C1 segment of cervical spinal cord (tissue), 14 donors: ENCODE measurements at regions not wholly inside any gene's neighbourhood (a gene's known extent, or its start where the extent isn't known, plus 50 kb on each side); places are given as distances from the start of the nearest gene placed in this dataset.

ENCODE experiments used
- DNase-seq, 14 donors: peaks; one replicate each; lab custom pipeline; 2025; lab: John Stamatoyannopoulos, UW

- DNase-seq = no peak
Measured at GRCh38 chr11:76276781-76277155, 70.5 kb upstream of the WNT11 start.

DNA sequence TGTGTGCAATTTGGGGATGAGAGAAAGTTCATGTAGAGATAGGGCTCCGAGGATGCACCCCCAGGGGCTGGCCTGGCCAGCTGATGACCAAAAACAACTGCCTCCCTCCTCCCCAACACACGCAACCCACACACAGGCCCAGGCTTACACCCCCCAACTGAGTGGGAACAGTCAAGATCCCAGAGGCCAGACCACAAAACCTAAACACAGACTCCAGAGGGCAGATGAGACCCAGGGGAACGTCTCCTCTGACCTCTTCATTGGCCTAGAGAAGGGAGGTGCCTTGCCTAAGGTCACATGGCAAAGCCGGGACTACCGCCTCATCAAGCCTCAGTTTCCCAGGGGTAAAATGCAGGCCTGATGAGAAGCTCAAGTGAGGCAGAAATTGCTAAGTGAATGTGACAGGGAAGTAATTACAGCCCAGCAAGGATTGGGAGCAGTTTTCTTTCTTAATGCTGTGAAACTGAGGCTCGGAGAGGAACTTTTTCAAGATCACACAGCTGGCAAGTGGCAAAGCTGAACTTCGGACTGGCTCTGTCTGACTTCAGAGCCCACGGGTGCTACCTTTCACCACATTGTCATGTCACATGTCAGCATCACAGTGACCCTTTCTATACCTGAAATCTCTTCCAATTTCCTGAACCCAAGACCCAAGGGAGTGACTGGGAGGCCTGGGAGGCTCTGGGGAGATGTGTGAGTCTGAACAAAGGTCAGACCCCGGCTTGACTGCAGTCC is 69.9 kb upstream of the WNT11 start:
- no peak for DNase-seq

GRCh38 chr11:76275446-76275845 is 69.1 kb upstream of the WNT11 start:
- DNase-seq = no peak

DNA sequence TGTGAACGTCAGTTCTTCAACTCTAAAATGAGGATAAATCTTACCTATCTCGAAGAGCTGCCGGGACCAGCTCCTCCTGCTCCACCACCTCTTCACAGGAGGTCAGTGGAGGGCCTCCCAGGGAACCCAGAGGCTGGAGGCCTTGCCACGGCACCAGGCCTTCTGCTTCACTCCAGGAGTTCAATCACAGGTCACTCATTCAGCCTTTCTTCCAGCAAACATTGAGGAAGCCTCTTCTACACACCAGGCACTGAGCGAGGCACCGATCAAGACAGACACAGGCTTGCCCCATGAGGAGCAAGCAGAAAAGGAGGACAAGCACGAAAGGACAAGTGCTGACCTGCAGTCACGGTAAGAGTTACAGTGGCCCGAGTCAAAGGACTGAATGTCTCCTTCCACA is 64.8 kb upstream of the WNT11 start:
- DNase-seq = no peak

- no peak for DNase-seq
Measured at GRCh38 chr11:76270389-76270788, 64.1 kb upstream of the WNT11 start.

DNA sequence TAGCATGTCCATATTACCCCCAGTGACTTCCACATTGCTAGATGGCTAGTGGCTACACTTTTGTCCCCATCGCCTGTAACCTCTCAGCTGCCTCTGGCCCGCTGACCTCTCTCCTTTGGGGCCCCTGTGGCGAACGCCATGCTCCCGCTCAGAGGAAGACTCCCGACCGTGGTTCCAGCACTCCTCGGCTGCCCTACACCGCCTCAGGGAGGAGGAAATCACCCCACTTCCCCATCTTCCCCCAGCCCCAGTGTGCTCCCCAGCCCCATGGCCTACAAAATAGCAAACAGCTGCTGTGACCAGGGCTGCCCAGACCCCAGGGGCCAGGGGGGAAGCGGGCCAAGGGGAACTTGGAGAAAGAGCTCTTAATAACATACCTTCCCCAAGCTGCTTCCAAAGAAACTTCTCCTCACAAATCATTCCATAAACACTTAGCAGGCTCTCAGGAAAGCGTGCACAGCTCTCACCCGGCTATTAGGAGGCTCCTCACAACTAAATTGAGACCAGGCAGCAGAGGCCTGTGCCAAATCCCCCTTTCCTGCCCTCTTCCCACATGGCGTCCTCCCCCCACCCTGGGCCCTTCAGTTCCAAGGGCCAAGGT is 63.5 kb upstream of the WNT11 start:
- DNase-seq = no peak

DNA sequence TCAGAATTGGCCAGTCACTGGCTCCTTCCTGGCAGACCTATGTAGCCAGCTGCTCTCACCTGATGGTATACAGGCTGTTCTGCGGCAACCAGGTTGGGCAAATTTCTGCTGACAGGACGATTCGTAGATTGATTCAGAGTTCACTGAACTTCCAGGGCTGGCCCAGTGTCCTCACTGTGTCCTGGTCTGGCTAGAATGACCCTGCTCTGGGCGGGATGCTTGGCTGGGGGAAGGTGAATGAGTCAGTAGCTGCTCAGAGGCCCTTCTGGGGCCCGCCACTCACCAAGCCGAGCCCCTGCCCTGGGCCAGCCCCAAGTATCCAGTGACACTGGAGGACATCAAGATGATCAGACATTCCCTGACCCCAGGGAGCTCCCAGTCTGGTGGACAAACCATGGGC is 62.9 kb upstream of the WNT11 start:
- DNase-seq = no peak

- no peak for DNase-seq
Measured at GRCh38 chr11:76268498-76268897, 62.2 kb upstream of the WNT11 start.

DNA sequence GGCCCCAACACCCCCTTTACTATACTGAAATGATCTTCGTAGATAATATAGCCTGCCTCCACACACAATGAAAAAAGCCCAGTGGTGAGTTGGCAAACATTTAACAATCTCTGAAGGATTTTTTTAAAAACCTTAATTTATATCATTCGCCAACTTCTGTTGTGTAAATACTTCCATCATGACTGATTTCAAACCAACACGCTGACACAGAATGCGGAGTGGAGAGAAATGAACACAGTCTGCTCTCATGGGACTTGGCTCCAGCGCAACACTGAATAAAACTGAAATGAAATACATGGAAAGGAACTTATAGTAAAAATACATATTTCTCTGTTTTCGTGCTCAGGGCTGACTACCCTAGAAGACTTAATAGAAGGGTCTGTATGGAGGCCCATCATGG is 61.3 kb upstream of the WNT11 start:
- DNase-seq = no peak

DNA sequence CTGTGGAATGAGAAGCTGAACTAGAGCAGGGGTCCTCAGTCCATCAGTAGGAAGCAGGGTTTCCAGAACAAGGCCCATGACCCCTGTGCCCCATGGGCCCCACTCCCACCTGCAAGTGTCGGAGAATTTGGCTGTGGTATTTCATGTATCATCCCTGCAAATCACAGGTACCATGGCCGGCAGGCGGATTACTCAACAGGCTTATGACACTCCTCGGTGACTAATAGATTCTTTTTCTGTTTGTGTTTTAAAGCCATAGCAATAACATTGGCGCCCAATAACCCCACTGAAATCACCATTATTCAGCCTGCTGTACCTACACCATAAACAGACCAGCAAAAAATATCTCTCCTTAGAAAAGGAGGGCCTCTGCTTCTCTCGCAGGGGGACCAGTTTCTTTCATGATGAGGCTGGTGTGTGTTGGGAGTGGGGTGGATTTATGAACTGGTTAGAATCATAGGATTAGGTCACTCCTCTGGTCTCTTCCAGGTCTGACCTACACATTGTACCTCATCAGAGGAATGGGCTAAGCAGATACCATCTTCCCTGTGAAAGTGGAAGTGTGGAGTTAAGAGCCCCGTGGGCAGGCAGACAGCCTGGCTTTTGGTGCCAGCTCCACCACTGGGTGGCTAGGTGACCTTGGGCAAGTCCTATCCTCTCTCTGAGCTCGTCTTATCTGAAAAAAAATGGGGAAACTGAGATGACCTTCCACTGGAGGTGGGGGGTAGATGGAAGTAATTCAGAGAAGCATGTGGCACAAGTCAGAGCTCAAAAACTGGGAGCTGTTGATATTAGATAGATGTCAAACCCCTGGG is 60.2 kb upstream of the WNT11 start:
- no peak for DNase-seq

- no peak for DNase-seq
Measured at GRCh38 chr11:76265771-76266241, 59.5 kb upstream of the WNT11 start.

- peak in 6 of 14 donors; percentile 3 to 38 (median 10) for DNase-seq
Measured at GRCh38 chr11:76263657-76264056, 57.4 kb upstream of the WNT11 start.

DNA sequence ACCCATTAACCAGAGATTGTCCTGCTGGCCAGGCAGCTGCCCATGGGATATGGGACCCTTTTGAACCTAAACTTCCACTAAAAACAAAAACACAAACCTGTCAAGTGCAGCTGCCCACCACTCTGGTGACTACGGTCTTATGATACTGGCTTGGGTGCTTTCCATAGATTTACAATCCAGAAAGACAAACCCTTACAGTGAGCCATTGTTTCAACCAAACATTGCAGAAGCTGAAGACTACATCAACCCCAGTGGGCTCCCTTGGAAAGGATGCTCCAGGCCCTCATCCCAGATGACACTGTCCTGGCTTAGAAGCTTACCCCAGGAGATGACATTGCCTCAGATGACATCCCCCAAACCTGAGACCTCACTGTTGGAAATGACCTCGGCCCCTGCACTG is 56.9 kb upstream of the WNT11 start:
- peak in 2 of 14 donors; percentile 3 to 5 for DNase-seq

GRCh38 chr11:76260296-76260925 is 54.1 kb upstream of the WNT11 start:
- DNase-seq = no peak

GRCh38 chr11:76259299-76259908 is 53.1 kb upstream of the WNT11 start:
- no peak for DNase-seq

- no peak for DNase-seq
Measured at GRCh38 chr11:76257074-76257719, 50.9 kb upstream of the WNT11 start.

DNA sequence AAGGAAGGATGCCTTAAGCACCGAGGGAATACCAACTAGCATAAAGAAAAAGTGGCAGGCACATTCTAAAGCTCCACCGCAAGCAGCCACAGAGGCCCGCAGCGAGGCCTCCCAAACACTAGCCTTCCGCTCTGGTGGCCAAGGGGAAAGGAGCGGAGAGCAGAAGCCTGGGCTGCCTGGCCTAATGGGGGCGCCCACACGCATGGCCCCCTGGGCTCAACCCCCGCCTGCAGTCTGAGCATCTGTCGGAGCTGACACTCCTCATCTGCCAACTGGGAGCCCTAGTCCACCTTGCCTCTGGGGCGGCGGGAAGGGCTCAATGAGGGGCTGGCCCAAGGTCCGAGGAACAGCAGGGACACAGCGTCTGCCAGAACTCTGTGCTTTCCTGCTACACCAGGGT is 50.1 kb upstream of the WNT11 start:
- DNase-seq = no peak
